K562 (cell line): ENCODE measurements at regions not wholly inside any gene's neighbourhood (a gene's known extent, or its start where the extent isn't known, plus 50 kb on each side); places are given as distances from the start of the nearest gene placed in this dataset.

ENCODE experiments used
- AFF4 ChIP-seq: sonication (generic); formaldehyde crosslinking; IDR thresholded peaks from 2 replicates; pipeline ENCODE4 v1.8.0; 2023; ENCODE audit warnings: mild to moderate bottlenecking, missing genetic modification reagents
- FOXK1 ChIP-seq: sonication (generic); formaldehyde crosslinking; IDR thresholded peaks from 2 replicates; pipeline ENCODE4 v1.8.0; 2022; ENCODE audit warnings: missing genetic modification reagents, mild to moderate bottlenecking, borderline replicate concordance
- PHF8 ChIP-seq: fragments of 200-600 bp; sonication (generic); IDR thresholded peaks from 2 replicates; pipeline ENCODE4 v1.6.1; 2012; ENCODE audit warnings: mixed run types, mild to moderate bottlenecking, inconsistent platforms, low read length, moderate library complexity, borderline replicate concordance
- TCF3 ChIP-seq: sonication (generic); formaldehyde crosslinking; IDR thresholded peaks from 2 replicates; pipeline ENCODE4 v1.4.0; 2020; ENCODE audit warnings: mild to moderate bottlenecking, missing genetic modification reagents
- TCF7 ChIP-seq: sonication (generic); IDR thresholded peaks from 2 replicates; pipeline ENCODE4 v1.6.1; 2016; ENCODE audit warnings: antibody characterized with exemption, borderline replicate concordance
- TF ChIP-seq, protein P1 (sequence below): fragments of 450-650 bp; IDR thresholded peaks from 2 replicates; pipeline ENCODE4 v1.6.1; 2016; ENCODE audit warnings: missing biosample characterization, missing genetic modification characterization
- TF ChIP-seq, protein P2 (sequence below): IDR thresholded peaks from 2 replicates; pipeline ENCODE4 v1.6.1; 2011; ENCODE audit warnings: borderline replicate concordance, low read depth, mild to moderate bottlenecking, moderate library complexity, low read length; ENCODE audit not compliant: insufficient read depth, poor library complexity, severe bottlenecking
- TF ChIP-seq, protein P3 (sequence below): fragments of 150-350 bp; conservative IDR thresholded peaks from 2 replicates; pipeline ENCODE4 v1.6.1; 2014; ENCODE audit warnings: low read length

DNA sequence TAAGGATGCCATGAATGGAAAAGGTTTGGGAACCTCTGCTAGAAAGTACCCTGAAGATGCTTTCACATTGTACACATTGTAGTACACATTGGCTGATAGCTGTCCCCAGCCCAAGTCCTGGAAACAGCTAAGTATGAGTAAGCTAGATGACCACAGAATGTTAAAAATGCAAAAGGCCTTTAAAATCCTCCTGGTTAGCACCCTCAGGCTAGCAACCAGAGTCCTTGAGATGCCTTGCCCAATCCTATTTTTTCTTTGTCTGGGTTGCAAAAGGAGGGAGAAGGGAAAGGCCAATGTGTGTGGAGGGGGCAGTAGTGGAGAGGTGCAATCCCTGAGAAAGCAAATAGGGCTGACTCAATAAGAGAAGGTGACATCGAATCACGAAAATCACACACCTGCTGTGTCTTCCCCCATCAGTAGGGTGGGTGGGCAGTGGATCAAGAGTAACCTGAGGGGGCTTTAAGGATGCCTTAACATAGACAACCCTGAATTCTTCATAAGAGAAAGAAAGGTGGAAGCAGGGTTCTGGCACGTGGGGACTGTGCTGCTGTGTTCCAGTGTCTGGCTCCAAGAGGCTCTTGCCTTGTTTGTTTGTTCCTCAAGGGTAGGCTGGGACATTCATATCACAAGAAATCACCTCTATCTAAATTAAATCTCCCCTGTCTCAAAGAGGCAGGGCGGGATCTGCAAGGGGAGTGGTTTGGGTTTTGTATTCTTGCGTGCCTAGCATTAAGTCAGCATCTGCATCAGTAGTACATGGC is 266.2 kb upstream of the PLXNA2 start (continued):
- no peak for TF ChIP-seq AFF4
- TF ChIP-seq, protein P1, sequence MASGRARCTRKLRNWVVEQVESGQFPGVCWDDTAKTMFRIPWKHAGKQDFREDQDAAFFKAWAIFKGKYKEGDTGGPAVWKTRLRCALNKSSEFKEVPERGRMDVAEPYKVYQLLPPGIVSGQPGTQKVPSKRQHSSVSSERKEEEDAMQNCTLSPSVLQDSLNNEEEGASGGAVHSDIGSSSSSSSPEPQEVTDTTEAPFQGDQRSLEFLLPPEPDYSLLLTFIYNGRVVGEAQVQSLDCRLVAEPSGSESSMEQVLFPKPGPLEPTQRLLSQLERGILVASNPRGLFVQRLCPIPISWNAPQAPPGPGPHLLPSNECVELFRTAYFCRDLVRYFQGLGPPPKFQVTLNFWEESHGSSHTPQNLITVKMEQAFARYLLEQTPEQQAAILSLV (tag), result no peak
- TF ChIP-seq FOXK1 (CRISPR knock-in tag), result no peak
- TF ChIP-seq TCF7, result no peak
- TF ChIP-seq, protein P2, sequence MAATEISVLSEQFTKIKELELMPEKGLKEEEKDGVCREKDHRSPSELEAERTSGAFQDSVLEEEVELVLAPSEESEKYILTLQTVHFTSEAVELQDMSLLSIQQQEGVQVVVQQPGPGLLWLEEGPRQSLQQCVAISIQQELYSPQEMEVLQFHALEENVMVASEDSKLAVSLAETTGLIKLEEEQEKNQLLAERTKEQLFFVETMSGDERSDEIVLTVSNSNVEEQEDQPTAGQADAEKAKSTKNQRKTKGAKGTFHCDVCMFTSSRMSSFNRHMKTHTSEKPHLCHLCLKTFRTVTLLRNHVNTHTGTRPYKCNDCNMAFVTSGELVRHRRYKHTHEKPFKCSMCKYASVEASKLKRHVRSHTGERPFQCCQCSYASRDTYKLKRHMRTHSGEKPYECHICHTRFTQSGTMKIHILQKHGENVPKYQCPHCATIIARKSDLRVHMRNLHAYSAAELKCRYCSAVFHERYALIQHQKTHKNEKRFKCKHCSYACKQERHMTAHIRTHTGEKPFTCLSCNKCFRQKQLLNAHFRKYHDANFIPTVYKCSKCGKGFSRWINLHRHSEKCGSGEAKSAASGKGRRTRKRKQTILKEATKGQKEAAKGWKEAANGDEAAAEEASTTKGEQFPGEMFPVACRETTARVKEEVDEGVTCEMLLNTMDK, result no peak
- TF ChIP-seq TCF3 (CRISPR knock-in tag), result no peak
- TF ChIP-seq PHF8, result no peak
- TF ChIP-seq, protein P3, sequence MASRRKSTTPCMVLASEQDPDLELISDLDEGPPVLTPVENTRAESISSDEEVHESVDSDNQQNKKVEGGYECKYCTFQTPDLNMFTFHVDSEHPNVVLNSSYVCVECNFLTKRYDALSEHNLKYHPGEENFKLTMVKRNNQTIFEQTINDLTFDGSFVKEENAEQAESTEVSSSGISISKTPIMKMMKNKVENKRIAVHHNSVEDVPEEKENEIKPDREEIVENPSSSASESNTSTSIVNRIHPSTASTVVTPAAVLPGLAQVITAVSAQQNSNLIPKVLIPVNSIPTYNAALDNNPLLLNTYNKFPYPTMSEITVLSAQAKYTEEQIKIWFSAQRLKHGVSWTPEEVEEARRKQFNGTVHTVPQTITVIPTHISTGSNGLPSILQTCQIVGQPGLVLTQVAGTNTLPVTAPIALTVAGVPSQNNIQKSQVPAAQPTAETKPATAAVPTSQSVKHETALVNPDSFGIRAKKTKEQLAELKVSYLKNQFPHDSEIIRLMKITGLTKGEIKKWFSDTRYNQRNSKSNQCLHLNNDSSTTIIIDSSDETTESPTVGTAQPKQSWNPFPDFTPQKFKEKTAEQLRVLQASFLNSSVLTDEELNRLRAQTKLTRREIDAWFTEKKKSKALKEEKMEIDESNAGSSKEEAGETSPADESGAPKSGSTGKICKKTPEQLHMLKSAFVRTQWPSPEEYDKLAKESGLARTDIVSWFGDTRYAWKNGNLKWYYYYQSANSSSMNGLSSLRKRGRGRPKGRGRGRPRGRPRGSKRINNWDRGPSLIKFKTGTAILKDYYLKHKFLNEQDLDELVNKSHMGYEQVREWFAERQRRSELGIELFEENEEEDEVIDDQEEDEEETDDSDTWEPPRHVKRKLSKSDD, result no peak
